ACHN (cell line): ENCODE measurements at regions not wholly inside any gene's neighbourhood (a gene's known extent, or its start where the extent isn't known, plus 50 kb on each side); places are given as distances from the start of the nearest gene placed in this dataset.
"Not testable (repeated sequence)": the region's sequence is repeated elsewhere in the genome, so short reads cannot be mapped to it uniquely, and the experiment has no call there.

Experiments
- DNase-seq: peaks from one replicate; pipeline ENCODE4 v3.0.0-alpha.2; 2015
- in situ Hi-C: cut with HindIII; loops from 2 replicates; pipeline ENCODE4 v1.10.0; 2017; ENCODE audit warnings: low sequenced_read_pairs, low pct_ligation_motif_present, low pct_unique_long_range_greater_than_20kb

DNA sequence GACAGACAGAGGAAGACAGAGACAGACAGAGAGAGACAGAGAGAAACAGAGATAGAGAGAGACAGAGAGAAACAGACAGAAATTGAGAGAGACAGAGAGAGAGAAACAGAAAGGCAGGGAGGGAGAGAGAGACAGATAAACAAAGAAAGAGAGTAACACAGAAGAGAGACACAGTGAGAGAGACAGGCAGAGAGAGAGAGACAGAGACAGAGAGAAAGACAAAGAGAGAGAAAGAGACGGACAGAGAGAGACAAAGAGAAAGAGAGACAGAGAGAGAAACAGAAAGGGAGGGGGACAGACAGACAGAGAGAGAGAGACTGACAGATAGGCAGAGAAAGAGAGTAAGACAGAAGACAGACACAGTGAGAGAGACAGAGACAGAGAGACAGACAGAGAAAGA, 108.5 kb upstream of the ANKRD30BL start:
- in situ Hi-C loops = no loop called here
- no peak for DNase-seq

DNA sequence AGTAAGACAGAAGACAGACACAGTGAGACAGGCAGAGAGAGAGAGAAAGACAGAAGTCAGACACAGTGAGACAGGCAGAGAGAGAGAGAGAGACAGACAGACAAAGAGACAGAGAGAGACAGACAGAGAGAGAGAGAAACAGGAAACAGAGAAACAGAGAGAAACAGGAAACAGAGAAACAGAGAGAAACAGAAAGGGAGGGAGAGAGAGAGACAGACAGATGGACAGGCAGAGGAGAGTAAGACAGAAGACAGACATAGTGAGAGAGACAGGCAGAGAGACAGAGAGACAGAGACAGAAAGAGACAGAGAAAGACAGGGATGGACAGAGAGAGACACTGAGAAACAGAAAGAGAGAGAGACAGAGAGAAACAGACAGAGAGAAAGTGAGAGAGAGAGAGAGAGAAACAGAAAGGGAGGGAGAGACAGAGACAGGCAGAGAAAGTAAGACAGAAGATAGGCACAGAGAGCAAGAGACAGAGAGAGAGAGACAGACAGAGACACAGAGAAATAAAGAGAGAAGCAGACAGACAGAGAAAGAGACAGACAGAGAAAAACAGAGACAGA, 109.3 kb upstream of the ANKRD30BL start:
- in situ Hi-C loops = no loop called here
- DNase-seq = no peak

DNA sequence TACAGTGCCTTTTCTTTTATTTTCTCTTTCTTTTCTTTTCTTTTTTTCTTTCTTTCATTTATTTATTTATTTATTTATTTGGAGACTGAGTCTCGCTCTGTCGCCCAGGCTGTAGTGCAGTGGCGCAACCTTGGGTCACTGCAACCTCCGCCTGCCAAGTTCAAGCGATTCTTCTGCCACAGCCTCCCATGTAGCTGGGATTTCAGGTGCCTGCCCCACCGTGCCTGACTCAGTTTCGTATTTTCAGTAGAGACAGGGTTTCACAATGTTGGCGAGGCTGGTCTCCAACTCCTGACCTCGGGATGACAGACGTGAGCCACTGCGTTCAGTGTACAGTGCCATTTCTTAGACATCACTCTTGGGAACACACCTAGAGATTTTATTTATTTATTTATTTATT, 110.0 kb upstream of the ANKRD30BL start:
- DNase-seq, in situ Hi-C loops: not testable (repeated sequence)

DNA sequence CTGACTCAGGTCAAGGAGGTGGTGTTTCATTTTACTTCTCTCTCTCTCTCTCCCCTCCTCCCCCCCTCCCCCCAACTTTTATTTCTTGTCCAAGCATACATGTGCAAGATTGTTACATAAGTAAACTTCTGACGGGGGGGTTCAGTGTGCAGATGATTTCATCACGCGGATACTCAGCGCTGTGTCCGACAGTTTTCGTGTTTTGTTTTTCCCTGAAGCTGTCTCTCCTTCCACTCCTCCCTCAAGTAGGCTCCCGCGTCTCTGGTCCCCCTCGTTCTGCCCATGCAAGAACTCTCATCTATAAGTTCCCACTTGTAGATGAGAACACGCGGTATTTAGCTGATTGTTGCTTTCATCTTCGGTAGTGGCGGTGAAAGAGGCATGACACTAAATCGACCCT, 111.0 kb upstream of the ANKRD30BL start:
- DNase-seq = no peak
- in situ Hi-C loops = no loop called here

DNA sequence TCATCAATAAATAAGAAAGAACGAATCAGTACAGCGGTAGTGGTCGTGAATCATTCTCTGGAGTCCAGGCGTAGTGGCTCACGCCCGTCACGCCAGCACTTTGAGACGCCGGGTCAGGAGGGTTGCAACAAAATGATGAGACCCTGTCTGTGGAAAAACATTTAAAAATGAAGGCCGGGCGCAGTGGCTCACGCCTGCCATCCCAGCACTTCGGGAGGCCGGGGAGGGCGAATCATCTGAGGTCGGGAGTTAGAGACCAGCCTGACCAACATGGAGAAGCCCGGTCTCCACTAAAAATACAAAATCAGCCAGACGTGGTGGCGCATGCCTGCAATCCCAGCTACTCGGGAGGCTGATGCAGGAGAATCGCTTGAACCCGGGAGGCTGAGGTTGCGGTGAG, 111.8 kb upstream of the ANKRD30BL start:
- DNase-seq, in situ Hi-C loops: not testable (repeated sequence)

DNA sequence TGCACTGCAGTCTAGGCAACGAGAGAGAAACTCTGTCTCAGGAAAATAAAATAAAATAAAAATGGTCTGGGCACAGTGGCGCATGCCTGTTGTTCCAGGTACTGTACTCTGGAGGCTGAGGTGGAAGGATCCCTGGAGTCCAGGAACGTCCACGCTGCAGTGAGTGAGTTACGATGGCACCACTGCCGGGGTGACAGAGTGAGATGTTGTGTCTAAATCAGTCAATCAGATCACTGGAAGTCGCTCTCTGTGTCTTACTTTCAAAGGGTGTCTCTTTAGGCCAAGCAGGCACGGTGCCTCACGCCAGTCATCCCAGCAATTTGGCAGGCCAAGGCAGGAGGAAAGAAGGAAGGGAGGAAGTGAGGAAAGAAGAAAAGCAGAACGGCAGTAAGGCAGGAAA, 112.2 kb upstream of the ANKRD30BL start:
- DNase-seq = no peak
- in situ Hi-C loops = no loop called here

DNA sequence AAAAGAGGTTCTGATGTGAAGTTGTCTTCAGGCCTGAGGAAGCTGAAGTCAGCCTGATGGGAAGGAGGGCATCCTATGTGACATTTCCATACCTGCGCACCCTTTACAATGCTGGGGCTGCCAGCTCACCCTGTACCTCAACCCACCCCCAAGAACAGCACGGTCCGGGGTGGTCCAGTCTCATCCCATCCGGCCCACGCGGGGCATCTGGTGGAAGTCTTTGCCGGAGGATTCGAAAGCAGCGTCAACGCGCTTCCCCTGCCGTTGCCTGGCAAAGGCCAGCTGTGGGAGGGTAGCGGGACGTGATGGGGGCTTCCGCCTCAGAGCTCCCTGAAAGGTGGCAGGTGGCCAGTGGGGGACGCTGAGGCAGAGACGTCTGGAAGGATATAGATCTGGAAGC, 113.6 kb upstream of the ANKRD30BL start:
- in situ Hi-C loops = no loop called here
- no peak for DNase-seq

DNA sequence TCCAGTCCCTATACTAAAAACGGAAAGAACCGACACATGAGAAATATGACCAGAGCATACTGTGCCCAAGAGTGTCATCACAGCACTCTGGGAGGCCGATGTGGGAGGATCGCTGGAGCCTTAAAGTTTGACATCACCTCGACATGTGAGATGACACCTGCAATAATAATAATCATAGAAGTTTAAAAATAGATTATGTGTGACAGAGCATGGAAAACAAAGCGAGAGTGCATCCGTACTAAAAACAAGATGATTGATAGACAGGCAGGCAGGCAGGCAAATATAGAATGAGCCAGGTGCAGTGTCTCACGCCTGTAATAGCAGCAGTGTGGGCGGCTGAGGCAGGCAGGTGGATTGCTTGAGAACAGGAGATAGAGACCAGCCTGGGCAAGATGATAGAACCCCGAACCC, 114.8 kb upstream of the ANKRD30BL start:
- no peak for DNase-seq
- in situ Hi-C loops = no loop called here

DNA sequence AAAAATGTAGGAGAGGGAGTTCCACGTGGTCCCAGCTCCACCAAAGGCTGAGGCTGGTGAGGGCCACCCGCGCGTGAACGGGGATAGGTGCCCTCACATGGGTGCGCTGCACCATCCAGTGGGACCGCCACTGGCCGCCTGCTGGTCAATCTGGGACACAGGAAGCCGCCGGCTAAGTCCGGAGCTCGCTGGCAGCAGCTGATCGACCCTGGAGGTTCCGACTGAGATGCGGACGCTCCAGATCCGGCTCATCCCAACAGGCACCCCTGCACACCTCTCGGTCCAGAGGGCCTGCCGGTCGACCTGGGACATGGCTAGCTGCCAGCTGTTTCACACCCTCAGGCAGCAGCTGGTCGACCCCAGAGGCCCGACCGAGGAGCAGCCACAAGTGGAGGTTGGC, 116.5 kb upstream of the ANKRD30BL start:
- DNase-seq = no peak
- in situ Hi-C loops = no loop called here

DNA sequence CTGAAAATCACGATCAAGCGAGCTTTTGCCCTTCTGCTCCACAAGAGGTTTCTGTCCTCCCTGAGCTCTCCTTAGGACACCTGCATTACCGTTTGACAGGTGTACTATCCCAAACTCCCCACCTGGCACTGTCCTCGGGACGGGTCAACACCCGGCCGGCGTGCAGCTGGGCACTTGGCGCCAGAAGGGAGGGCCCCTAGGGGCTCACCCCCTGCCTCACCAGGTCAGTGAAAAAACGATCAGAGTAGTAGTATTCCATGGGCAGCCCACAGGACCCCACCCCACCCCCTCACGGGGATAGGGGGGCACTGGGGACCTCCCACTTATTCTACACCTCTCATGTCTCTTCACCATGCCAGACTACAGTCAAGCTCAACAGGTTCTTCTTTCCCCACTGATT, 117.6 kb upstream of the ANKRD30BL start:
- in situ Hi-C loops = no loop called here
- DNase-seq = no peak

DNA sequence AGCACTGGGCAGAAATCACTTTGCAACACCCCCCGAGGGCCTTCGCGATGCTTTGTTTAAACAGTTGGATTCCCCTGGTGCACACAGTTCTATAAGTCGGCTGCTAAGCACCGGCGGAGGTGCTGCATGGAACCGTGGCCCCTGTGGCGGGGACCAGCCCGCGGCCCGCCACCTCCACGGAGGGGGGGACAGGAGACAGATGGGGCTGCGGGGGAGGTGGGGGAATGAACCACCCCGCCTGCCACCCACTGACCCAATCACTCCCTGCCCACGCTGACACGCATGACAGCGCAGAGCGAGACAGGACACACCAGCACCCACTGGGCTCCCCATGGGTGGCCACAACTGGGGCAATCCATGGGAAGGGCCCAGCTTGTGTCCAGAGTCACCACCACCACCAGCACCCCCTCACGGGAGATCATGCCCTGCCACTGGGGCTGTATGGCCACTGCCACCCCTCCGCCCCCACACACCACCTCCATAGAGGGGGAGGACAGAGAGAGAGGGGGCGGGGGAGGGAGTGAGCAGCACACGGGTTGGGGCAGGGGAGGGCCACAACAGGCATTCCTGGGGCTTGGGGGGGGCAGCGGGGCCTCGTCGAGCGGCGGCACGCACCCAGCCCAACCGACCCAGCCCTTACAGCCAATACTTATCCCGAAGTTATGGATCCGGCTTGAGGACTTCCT, 118.3 kb upstream of the ANKRD30BL start:
- no peak for DNase-seq
- in situ Hi-C loops = no loop called here

DNA sequence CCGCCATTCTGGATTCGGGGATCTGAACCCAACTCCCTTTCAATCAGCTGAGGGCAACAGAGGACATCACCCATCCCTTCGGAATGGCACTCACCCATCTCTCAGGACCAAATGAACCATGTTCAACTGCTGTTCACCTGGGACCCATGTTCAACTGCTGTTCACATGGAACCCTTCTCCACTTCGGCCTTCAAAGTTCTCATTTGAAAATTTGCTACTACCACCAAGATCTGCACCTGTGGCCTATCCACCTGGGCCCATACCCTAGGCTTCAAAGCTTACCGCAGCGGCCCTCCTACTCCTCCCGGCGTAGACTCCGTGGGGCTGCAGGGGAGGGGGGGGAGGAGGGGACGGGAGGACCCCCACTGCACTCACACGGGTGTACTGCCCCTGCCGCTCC, 119.2 kb upstream of the ANKRD30BL start:
- in situ Hi-C loops = no loop called here
- DNase-seq = no peak

DNA sequence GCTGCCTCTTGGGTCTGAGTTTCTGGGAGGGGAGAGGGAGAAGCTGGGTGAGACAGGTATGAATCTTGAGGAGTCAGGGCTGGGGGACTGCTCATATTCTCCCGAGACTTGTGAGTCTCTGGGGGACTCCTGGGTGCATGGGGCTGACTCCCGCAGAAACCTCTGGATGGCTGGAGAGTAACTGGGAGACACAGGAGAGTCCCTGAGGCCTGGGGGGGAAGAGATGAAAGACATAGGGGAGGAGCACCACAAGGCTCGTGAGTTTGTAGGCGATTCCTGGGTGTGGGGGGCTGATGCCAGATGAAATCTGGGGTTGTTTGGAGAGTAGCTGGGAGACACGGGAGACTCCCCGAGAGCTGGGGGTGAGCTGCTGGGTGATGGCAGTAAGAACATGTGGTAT, 120.4 kb upstream of the ANKRD30BL start:
- in situ Hi-C loops, DNase-seq: not testable (repeated sequence)

DNA sequence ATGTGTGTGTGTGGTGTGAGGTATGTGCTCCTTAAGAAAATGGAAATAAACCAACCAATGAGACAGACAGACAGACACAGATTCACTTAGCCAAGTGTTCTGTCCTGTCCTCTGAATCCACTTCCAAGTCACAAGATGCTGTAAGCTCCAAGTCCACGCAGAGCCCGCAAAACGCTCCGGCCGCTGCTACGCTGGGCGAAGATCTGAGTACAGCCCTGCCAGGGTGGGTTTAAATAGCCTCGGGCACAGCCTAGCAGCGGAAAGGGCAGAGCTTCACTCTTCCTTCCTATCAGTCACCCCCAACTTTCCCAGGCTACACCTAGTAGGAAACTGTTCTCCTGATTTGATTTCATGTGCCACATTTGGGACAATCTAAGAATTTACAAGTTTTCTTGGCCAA, 121.2 kb upstream of the ANKRD30BL start:
- in situ Hi-C loops = no loop called here

DNA sequence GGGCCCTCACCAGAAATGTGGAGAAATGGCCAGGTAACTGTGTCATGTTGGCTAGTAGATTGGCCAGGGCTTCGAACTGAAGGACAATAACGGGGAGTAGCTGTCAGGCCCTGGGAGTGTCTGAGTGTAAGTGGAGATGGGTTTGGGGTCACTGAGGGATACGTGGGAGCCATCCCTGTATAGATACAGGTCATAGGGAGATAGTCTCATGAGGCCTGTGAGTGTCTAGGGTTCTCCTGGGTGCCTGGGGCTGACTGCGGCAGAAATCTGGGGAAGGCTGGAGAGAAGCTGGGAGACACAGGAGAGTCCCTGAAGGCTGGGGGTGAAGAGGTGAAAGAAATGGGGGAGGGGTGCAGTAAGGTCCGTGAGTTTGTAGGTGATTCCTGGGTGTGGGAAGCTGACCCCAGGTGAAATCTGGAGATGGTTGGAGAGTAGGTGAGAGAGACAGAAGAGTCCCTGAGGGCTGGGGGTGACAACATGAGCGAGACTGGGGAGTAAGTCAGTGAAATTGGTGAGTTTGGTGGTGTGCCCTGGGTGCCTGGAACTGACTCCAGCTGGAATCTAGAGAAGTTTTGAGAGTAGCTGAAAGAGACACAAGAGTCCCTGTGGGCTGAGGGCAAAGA, 124.6 kb upstream of the ANKRD30BL start:
- DNase-seq, in situ Hi-C loops: not testable (repeated sequence)

More for the DNA sequence above, 121.2 kb upstream of the ANKRD30BL start:
- no peak for DNase-seq

DNA sequence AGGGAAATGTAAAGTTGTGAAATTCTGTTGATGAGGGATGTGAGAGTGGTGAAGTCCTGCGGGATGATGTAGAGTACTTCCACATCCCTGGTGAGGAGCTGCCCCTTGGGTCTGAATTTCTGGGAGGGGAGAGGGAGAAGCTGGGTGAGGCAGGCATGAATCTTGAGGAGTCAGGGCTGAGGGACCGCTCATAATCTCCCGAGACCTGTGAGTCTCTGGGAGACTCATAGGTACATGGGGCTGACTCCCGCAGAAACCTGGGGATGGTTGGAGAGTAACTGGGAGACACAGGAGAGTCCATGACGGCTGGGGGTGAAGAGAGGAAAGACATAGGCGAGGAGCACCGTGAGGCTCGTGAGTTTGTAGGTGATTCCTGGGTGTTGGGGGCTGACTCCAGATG, 126.2 kb upstream of the ANKRD30BL start:
- in situ Hi-C loops, DNase-seq: not testable (repeated sequence)

DNA sequence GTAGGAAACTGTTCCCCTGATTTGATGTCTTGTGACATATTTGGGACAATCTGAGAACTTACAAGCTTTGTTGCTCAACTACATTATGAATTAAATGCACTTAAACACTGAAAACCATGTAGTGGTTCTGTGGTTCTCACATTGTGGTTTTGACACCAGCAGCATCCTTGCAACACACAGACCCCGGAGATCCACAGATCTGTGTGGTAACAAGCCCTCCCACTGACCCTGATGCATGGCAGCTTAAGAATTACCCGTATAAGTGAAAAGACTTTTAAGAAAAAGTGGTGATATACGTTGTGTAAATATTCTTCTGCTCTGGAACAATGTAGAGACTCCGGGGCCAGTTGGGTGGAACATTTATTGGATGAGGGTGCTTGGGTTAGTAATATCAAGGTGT, 127.4 kb upstream of the ANKRD30BL start:
- in situ Hi-C loops = not testable (repeated sequence)

DNA sequence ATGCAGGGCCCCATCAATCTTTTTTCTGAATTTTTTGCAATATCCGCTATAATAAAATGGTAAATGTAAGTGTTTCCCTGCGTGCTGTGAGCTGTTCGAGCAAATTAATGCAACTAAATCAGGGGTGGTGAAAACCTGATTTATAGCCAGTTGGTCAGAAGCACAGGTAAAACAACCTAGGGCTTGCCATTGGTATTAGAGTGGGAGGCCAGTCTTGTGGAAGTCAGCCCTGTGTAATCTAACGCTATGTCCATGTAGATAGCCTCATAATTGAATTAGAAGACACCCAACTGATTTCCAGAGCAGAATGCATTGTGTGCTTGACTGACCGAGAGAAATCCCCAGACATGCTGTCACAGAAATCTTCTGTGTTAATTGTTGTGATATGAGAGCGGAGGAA, 126.8 kb upstream of the GPR39 start:
- DNase-seq, in situ Hi-C loops: not testable (repeated sequence)

More for the DNA sequence above, 127.4 kb upstream of the ANKRD30BL start:
- DNase-seq = not testable (repeated sequence)

DNA sequence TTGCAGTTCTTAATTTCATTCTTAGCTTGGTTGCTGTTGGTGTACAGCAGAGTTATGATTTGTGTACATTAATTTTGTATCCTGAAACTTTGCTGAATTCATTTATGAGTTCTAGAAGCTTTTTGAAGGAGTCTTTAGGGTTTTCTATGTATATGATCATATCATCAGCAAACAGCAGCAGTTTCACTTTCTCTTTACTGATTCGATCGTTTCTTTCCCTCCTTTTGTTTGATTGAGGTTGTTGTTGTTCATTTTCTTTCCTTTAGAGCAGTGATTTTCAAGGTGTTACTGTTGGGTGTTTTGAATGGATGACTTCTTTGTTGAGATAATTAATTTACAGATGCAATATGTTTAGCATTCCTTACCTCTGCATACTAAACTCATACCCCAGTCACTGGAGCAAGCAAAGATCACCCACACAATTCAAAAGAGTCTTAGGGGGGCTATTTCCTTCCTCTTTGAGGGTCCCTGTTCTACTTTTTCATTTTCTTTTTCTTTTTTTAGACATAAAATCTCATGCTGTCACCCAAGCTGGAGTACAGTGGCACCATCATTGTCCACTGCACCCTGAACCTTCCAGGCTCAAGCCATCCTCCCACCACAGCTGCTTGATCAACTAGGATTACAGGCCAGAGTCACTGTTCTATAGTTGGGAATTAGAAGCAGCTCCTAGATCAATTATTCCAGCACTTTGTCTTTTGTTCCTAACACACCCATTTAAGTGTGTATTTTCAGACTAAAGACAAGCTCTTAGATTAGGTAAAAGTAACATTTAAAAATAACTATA, 115.8 kb upstream of the GPR39 start:
- in situ Hi-C loops = not testable (repeated sequence)

More for the DNA sequence above, 115.8 kb upstream of the GPR39 start:
- not testable (repeated sequence) for DNase-seq
